HG03103 (cell line): ENCODE measurements at regions not wholly inside any gene's neighbourhood (a gene's known extent, or its start where the extent isn't known, plus 50 kb on each side); places are given as distances from the start of the nearest gene placed in this dataset.
"Not testable (repeated sequence)": the region's sequence is repeated elsewhere in the genome, so short reads cannot be mapped to it uniquely, and the experiment has no call there.

Experiments used
- ATAC-seq: cut with Tn5 transposase; IDR thresholded peaks from one replicate; pipeline ENCODE4 v1.9.1; 2021; ENCODE audit warnings: low read depth; ENCODE audit not compliant: unreplicated experiment

- not testable (repeated sequence) for ATAC-seq
Measured at GRCh38 chr6:58063542-58063941, 746.1 kb downstream of the PRIM2 start.

GRCh38 chr6:58067867-58068548 lies 750.6 kb downstream of the PRIM2 start:
- not testable (repeated sequence) for ATAC-seq

- no peak for ATAC-seq
Measured at GRCh38 chr6:58073263-58073662, 755.8 kb downstream of the PRIM2 start.

GRCh38 chr6:58090067-58090466 lies 772.6 kb downstream of the PRIM2 start:
- not testable (repeated sequence) for ATAC-seq

GRCh38 chr6:58097251-58097650 lies 779.8 kb downstream of the PRIM2 start:
- not testable (repeated sequence) for ATAC-seq

GRCh38 chr6:58113960-58114359 lies 796.5 kb downstream of the PRIM2 start:
- ATAC-seq, result no peak

- not testable (repeated sequence) for ATAC-seq
Measured at GRCh38 chr6:58117162-58117561, 799.7 kb downstream of the PRIM2 start.

- ATAC-seq, result not testable (repeated sequence)
Measured at GRCh38 chr6:58121616-58122015, 804.2 kb downstream of the PRIM2 start.

- not testable (repeated sequence) for ATAC-seq
Measured at GRCh38 chr6:58123770-58124169, 806.3 kb downstream of the PRIM2 start.

GRCh38 chr6:58128549-58128948 lies 811.1 kb downstream of the PRIM2 start:
- ATAC-seq, result not testable (repeated sequence)

- ATAC-seq, result not testable (repeated sequence)
Measured at GRCh38 chr6:58129098-58129497, 811.7 kb downstream of the PRIM2 start.

- ATAC-seq, result not testable (repeated sequence)
Measured at GRCh38 chr6:58139746-58140145, 822.3 kb downstream of the PRIM2 start.

GRCh38 chr6:58171025-58171424 lies 853.6 kb downstream of the PRIM2 start:
- not testable (repeated sequence) for ATAC-seq

- not testable (repeated sequence) for ATAC-seq
Measured at GRCh38 chr6:58181557-58182065, 864.2 kb downstream of the PRIM2 start.

- not testable (repeated sequence) for ATAC-seq
Measured at GRCh38 chr6:58185300-58185699, 867.9 kb downstream of the PRIM2 start.

- ATAC-seq, result not testable (repeated sequence)
Measured at GRCh38 chr6:58193209-58193608, 875.8 kb downstream of the PRIM2 start.

GRCh38 chr6:58198301-58198700 lies 880.9 kb downstream of the PRIM2 start:
- ATAC-seq, result no peak

GRCh38 chr6:58237124-58237523 lies 919.7 kb downstream of the PRIM2 start:
- ATAC-seq, result not testable (repeated sequence)

- not testable (repeated sequence) for ATAC-seq
Measured at GRCh38 chr6:58238421-58238820, 921.0 kb downstream of the PRIM2 start.

- ATAC-seq, result not testable (repeated sequence)
Measured at GRCh38 chr6:58257625-58258024, 940.2 kb downstream of the PRIM2 start.

GRCh38 chr6:58290177-58290576 lies 972.7 kb downstream of the PRIM2 start:
- no peak for ATAC-seq

- ATAC-seq, result not testable (repeated sequence)
Measured at GRCh38 chr6:58291319-58291718, 973.9 kb downstream of the PRIM2 start.
